Upper lobe of left lung (tissue), 6 donors: ENCODE measurements at regions not wholly inside any gene's neighbourhood (a gene's known extent, or its start where the extent isn't known, plus 50 kb on each side); places are given as distances from the start of the nearest gene placed in this dataset.

Experiments used
- ATAC-seq, 2 donors: fragments of 200-7000 bp; cut with Tn5 transposase; one replicate each; pipeline ENCODE4 v1.9.1; 2022; ENCODE audit warnings: mild to moderate bottlenecking in 2 of 2, moderate library complexity in 2 of 2; ENCODE audit not compliant: low FRiP score in 2 of 2
- DNase-seq, 2 donors: peaks; one replicate each; pipeline ENCODE4 v3.0.0-alpha.2; 2019 to 2020
- H3K27ac ChIP-seq, 4 donors: fragments of 200-600 bp; sonication (generic); one replicate each; pipeline ENCODE4 v1.5.1; 2016 to 2019
- H3K27me3 ChIP-seq, 4 donors: fragments of 200-600 bp; sonication (generic); one replicate each; pipeline ENCODE4 v1.5.1; 2017 to 2019
- H3K36me3 ChIP-seq, 4 donors: fragments of 200-600 bp; sonication (generic); one replicate each; pipeline ENCODE4 v1.5.1; 2016 to 2019
- H3K4me1 ChIP-seq, 4 donors: fragments of 200-600 bp; sonication (generic); one replicate each; pipeline ENCODE4 v1.5.1; 2018 to 2019
- H3K4me3 ChIP-seq, 4 donors: fragments of 200-600 bp; sonication (generic); one replicate each; pipeline ENCODE4 v1.5.1; 2017 to 2019; ENCODE audit warnings: mild to moderate bottlenecking in 2 of 4, moderate library complexity in 1 of 4
- H3K9me3 ChIP-seq, 4 donors: fragments of 200-600 bp; sonication (generic); one replicate each; pipeline ENCODE4 v1.5.1; 2018 to 2019
- CTCF ChIP-seq, 6 experiments: fragments of 450-650 bp in 4 of 6; fragments of 200-600 bp in 2 of 6; sonication (generic) in 2 of 6; IDR thresholded peaks; one replicate each; pipeline ENCODE4 v1.5.1; 2016 to 2019; ENCODE audit warnings: antibody characterized with exemption in 6 of 6
- EP300 ChIP-seq, 4 donors: sonication (generic); formaldehyde crosslinking; IDR thresholded peaks; one replicate each; pipeline ENCODE4 v1.5.1; 2017; ENCODE audit warnings: antibody characterized with exemption in 4 of 4, control low read depth in 2 of 4
- POLR2A ChIP-seq, 4 donors: fragments of 450-650 bp; IDR thresholded peaks; one replicate each; pipeline ENCODE4 v1.5.1; 2016 to 2017; ENCODE audit warnings: antibody characterized with exemption in 4 of 4, mild to moderate bottlenecking in 2 of 4
- POLR2AphosphoS5 ChIP-seq, 2 donors: sonication (generic); formaldehyde crosslinking; IDR thresholded peaks; one replicate each; pipeline ENCODE4 v1.5.1; 2017; ENCODE audit warnings: antibody characterized with exemption in 2 of 2
- WGBS, 2 donors: methylation state at CpG; one replicate each; pipeline ENCODE4 v1.1.5; 2017 to 2018; 5-methylcytosine and 5-hydroxymethylcytosine counted together
- donor health status: DM: no; HTN: no; CAD: no; lungs with moderate emphysema.
- donor health status: DM: no; HTN: yes; CAD: no; lungs with severe emphysema.

- ATAC-seq, result no peak
- WGBS, 2 donors, result 88 to 89% methylated on average over 3 of the region's 3 CpGs
- no peaks in the 10 kb centered on the region for H3K9me3 ChIP-seq
- no peak overlapping the region for H3K27ac ChIP-seq
- no peak for DNase-seq
- H3K4me3 ChIP-seq, result no peak overlapping the region
- no peaks in the 10 kb centered on the region for H3K27me3 ChIP-seq
- H3K4me1 ChIP-seq, result no peaks in the 10 kb centered on the region
- H3K36me3 ChIP-seq, result no peaks in the 10 kb centered on the region
- no peak for TF ChIP-seq POLR2AphosphoS5 (IDR thresholded peaks at IDR 0.05)
- no peak for TF ChIP-seq CTCF (IDR thresholded peaks at IDR 0.05)
- TF ChIP-seq POLR2A (IDR thresholded peaks at IDR 0.05), result no peak
- no peak for TF ChIP-seq EP300 (IDR thresholded peaks at IDR 0.05)
Observed at GRCh38 chr1:70536708-70537366, 125.8 kb downstream of the CTH start.

GRCh38 chr1:70537788-70538187 is 126.7 kb downstream of the CTH start:
- DNase-seq, result no peak
- no peaks in the 10 kb centered on the region for H3K4me1 ChIP-seq
- no peak for TF ChIP-seq EP300 (IDR thresholded peaks at IDR 0.05)
- no peak for TF ChIP-seq CTCF (IDR thresholded peaks at IDR 0.05)
- no peak for TF ChIP-seq POLR2AphosphoS5 (IDR thresholded peaks at IDR 0.05)
- H3K27me3 ChIP-seq, result no peaks in the 10 kb centered on the region
- no peak for ATAC-seq
- H3K27ac ChIP-seq, result no peak overlapping the region
- no peaks in the 10 kb centered on the region for H3K9me3 ChIP-seq
- H3K36me3 ChIP-seq, result no peaks in the 10 kb centered on the region
- no peak overlapping the region for H3K4me3 ChIP-seq
- WGBS, 2 donors, result 83 to 91% methylated on average over 3 of the region's 3 CpGs

GRCh38 chr1:70542030-70542429 is 131.0 kb downstream of the CTH start:
- Histone ChIP-seq H3K27me3 (no peaks in the 10 kb centered on the region), H3K27ac (no peak overlapping the region), H3K4me1 (no peaks in the 10 kb centered on the region), H3K9me3 (no peaks in the 10 kb centered on the region), H3K4me3 (no peak overlapping the region), H3K36me3 (no peaks in the 10 kb centered on the region)
- TF ChIP-seq EP300 (IDR thresholded peaks at IDR 0.05) (no peak), POLR2A (IDR thresholded peaks at IDR 0.05) (no peak), POLR2AphosphoS5 (IDR thresholded peaks at IDR 0.05) (no peak)
- DNase-seq (no peak), ATAC-seq (no peak)

GRCh38 chr1:70542856-70543255 is 131.8 kb downstream of the CTH start:
- Histone ChIP-seq H3K9me3 (no peaks in the 10 kb centered on the region), H3K36me3 (no peaks in the 10 kb centered on the region), H3K4me1 (no peaks in the 10 kb centered on the region), H3K27me3 (no peaks in the 10 kb centered on the region), H3K4me3 (no peak overlapping the region), H3K27ac (no peak overlapping the region)
- no peak for TF ChIP-seq POLR2AphosphoS5 (IDR thresholded peaks at IDR 0.05)
- no peak for TF ChIP-seq EP300 (IDR thresholded peaks at IDR 0.05)
- no peak for TF ChIP-seq POLR2A (IDR thresholded peaks at IDR 0.05)
- TF ChIP-seq CTCF (IDR thresholded peaks at IDR 0.05), result no peak
- 66 to 72% methylated on average over 2 of the region's 2 CpGs for WGBS, 2 donors
- ATAC-seq (no peak), DNase-seq (no peak)

- Histone ChIP-seq H3K36me3 (no peaks in the 10 kb centered on the region), H3K27ac (no peak overlapping the region), H3K27me3 (no peaks in the 10 kb centered on the region), H3K9me3 (no peaks in the 10 kb centered on the region), H3K4me3 (no peak overlapping the region), H3K4me1 (no peaks in the 10 kb centered on the region)
- WGBS, 2 donors, result 69 to 95% methylated on average over 1 of the region's 1 CpG
- TF ChIP-seq POLR2AphosphoS5 (IDR thresholded peaks at IDR 0.05) (no peak), EP300 (IDR thresholded peaks at IDR 0.05) (no peak)
- DNase-seq (no peak), ATAC-seq (no peak)
Observed at GRCh38 chr1:70546726-70547125, 135.7 kb downstream of the CTH start.
